SK-N-SH (cell line): ENCODE measurements at regions not wholly inside any gene's neighbourhood (a gene's known extent, or its start where the extent isn't known, plus 50 kb on each side); places are given as distances from the start of the nearest gene placed in this dataset.

Experiments
- CTCF ChIA-PET: fragments of 300-600, 350-600 bp; formaldehyde crosslinking; extraction: SDS; loops from one replicate; lab custom pipeline; 2021; lab: Yijun Ruan, JAX
- POLR2A ChIA-PET: fragments of 350-600 bp; sonication (Branson Sonifier 250); formaldehyde crosslinking; extraction: SDS; loops from one replicate; lab custom pipeline; 2020; ENCODE audit warnings: antibody characterized with exemption, inconsistent platforms; lab: Yijun Ruan, JAX
- DNase-seq: peaks from one replicate; pipeline ENCODE4 v3.0.0; 2012
- H2AFZ ChIP-seq: fragments of 200-600 bp; sonication (generic); 2 replicates; pipeline ENCODE4 v1.8.1; 2016; ENCODE audit warnings: antibody characterized with exemption, mild to moderate bottlenecking, low read depth
- H3F3A ChIP-seq: fragments of 200-600 bp; sonication (generic); replicated peaks from 2 replicates; pipeline ENCODE3; 2016; ENCODE audit warnings: antibody characterized with exemption, mild to moderate bottlenecking; ENCODE audit not compliant: insufficient read depth
- H3K27ac ChIP-seq, 2 experiments: fragments of 200-500 bp in 1 of 2; fragments of 200-600 bp in 1 of 2; sonication (Bioruptor generic) in 1 of 2; sonication (generic), shearing (Covaris generic) in 1 of 2; 2 replicates each; pipeline versions ENCODE4 v1.5.1 to v1.6.1; 2014 to 2016; ENCODE audit warnings: low read depth in 2 of 2, inconsistent platforms in 1 of 2, low read length in 1 of 2, mild to moderate bottlenecking in 1 of 2, mixed read lengths in 1 of 2
- H3K27me3 ChIP-seq: fragments of 200-600 bp; sonication (generic), shearing (Covaris generic); 2 replicates; pipeline ENCODE4 v1.6.1; 2016; ENCODE audit warnings: mixed run types; ENCODE audit not compliant: insufficient read depth
- H3K36me3 ChIP-seq, 2 experiments: fragments of 200-500 bp in 1 of 2; fragments of 200-600 bp in 1 of 2; sonication (Bioruptor generic) in 1 of 2; sonication (generic) in 1 of 2; replicated peaks in 1 of 2; 2 replicates each; pipeline versions ENCODE3 to v1.5.1; 2014 to 2016; ENCODE audit warnings: low read length in 1 of 2, mild to moderate bottlenecking in 1 of 2; ENCODE audit not compliant: insufficient read depth in 2 of 2, control insufficient read depth in 1 of 2
- H3K4me1 ChIP-seq, 2 experiments: fragments of 200-500 bp in 1 of 2; fragments of 200-600 bp in 1 of 2; sonication (Bioruptor generic) in 1 of 2; sonication (generic), shearing (Covaris generic) in 1 of 2; 2 replicates each; pipeline versions ENCODE4 v1.5.1 to v1.6.1; 2014 to 2016; ENCODE audit warnings: low read depth in 1 of 2, low read length in 1 of 2, mixed run types in 1 of 2; ENCODE audit not compliant: insufficient read depth in 2 of 2, control insufficient read depth in 1 of 2
- H3K4me2 ChIP-seq: fragments of 200-600 bp; sonication (generic), shearing (Covaris generic); 2 replicates; pipeline ENCODE4 v1.6.1; 2017; ENCODE audit warnings: mixed run types
- H3K4me3 ChIP-seq, 2 experiments: fragments of 200-500 bp in 1 of 2; fragments of 200-600 bp in 1 of 2; sonication (Bioruptor generic) in 1 of 2; sonication (generic), shearing (Covaris generic) in 1 of 2; 2 replicates each; pipeline versions ENCODE4 v1.5.1 to v1.8.1; 2014 to 2016; ENCODE audit warnings: low read depth in 2 of 2, inconsistent platforms in 1 of 2, low read length in 1 of 2, mild to moderate bottlenecking in 1 of 2, mixed read lengths in 1 of 2, moderate library complexity in 1 of 2
- H3K79me2 ChIP-seq: fragments of 200-600 bp; sonication (generic); 2 replicates; pipeline ENCODE4 v1.8.1; 2017; ENCODE audit warnings: mild to moderate bottlenecking; ENCODE audit not compliant: insufficient read depth
- H3K9ac ChIP-seq: fragments of 200-600 bp; sonication (generic); 2 replicates; pipeline ENCODE4 v1.6.1; 2017; ENCODE audit warnings: mixed run types
- H3K9me2 ChIP-seq: fragments of 200-600 bp; sonication (generic); 2 replicates; pipeline ENCODE4 v1.6.1; 2017; ENCODE audit warnings: mixed run types
- H3K9me3 ChIP-seq: fragments of 200-600 bp; sonication (generic); 2 replicates; pipeline ENCODE4 v1.6.1; 2017; ENCODE audit warnings: mixed run types, mild to moderate bottlenecking, moderate library complexity
- H4K20me1 ChIP-seq: fragments of 200-600 bp; sonication (generic); 2 replicates; pipeline ENCODE4 v1.6.1; 2017; ENCODE audit warnings: mild to moderate bottlenecking, mixed run types; ENCODE audit not compliant: insufficient read depth
- CHD2 ChIP-seq: fragments of 150-350 bp; IDR thresholded peaks from 2 replicates; pipeline ENCODE4 v1.6.1; 2018; ENCODE audit warnings: low read length; ENCODE audit not compliant: partially characterized antibody
- FOSL2 ChIP-seq: IDR thresholded peaks from 2 replicates; pipeline ENCODE4 v1.4.0; 2012; ENCODE audit warnings: low read depth, mild to moderate bottlenecking, moderate library complexity, borderline replicate concordance
- FOXJ3 ChIP-seq: sonication (generic); formaldehyde crosslinking; IDR thresholded peaks from 2 replicates; pipeline ENCODE4 v1.5.1; 2020; ENCODE audit warnings: mild to moderate bottlenecking, missing genetic modification reagents
- FOXM1 ChIP-seq: IDR thresholded peaks from 2 replicates; pipeline ENCODE4 v1.4.0; 2012; ENCODE audit warnings: low read depth, mild to moderate bottlenecking
- GABPA ChIP-seq: IDR thresholded peaks from 2 replicates; pipeline ENCODE4 v1.4.0; 2012; ENCODE audit warnings: low read depth, mild to moderate bottlenecking
- JUND ChIP-seq: IDR thresholded peaks from 2 replicates; pipeline ENCODE4 v1.4.0; 2012
- MEF2A ChIP-seq: IDR thresholded peaks from 2 replicates; pipeline ENCODE4 v1.4.0; 2012; ENCODE audit warnings: low read depth, borderline replicate concordance
- NFIC ChIP-seq: IDR thresholded peaks from 2 replicates; pipeline ENCODE4 v1.4.0; 2012; ENCODE audit warnings: borderline replicate concordance
- RFX5 ChIP-seq: IDR thresholded peaks from 2 replicates; pipeline ENCODE4 v1.6.1; 2012; ENCODE audit warnings: mild to moderate bottlenecking, improper control_type of control experiment, low read length
- RXRA ChIP-seq: IDR thresholded peaks from 2 replicates; pipeline ENCODE4 v1.4.0; 2012; ENCODE audit warnings: low read depth, mild to moderate bottlenecking, borderline replicate concordance
- SIN3A ChIP-seq: IDR thresholded peaks from 2 replicates; pipeline ENCODE4 v1.6.1; 2012; ENCODE audit warnings: low read depth, mild to moderate bottlenecking, low read length, moderate library complexity, borderline replicate concordance
- YY1 ChIP-seq: IDR thresholded peaks from 2 replicates; pipeline ENCODE4 v1.4.0; 2012; ENCODE audit warnings: low read depth, mild to moderate bottlenecking
- WGBS: methylation state at CpG from one replicate; pipeline ENCODE4 v1.1.6; 2017; ENCODE audit warnings: low lambda C conversion rate; 5-methylcytosine and 5-hydroxymethylcytosine counted together
- TF ChIP-seq, protein P1 (sequence below): fragments of 150-350 bp; IDR thresholded peaks from 2 replicates; pipeline ENCODE4 v1.6.1; 2017; ENCODE audit warnings: antibody characterized with exemption, low read length, low read depth, borderline replicate concordance
- TF ChIP-seq, protein P2 (sequence below): fragments of 200-600 bp; sonication (generic); IDR thresholded peaks from 2 replicates; pipeline ENCODE4 v1.6.1; 2017; ENCODE audit warnings: antibody characterized with exemption, mild to moderate bottlenecking, moderate library complexity
- TF ChIP-seq, protein P3 (sequence below): fragments of 150-350 bp; IDR thresholded peaks from 2 replicates; pipeline ENCODE4 v1.6.1; 2016; ENCODE audit warnings: mild to moderate bottlenecking, low read depth, low read length

DNA sequence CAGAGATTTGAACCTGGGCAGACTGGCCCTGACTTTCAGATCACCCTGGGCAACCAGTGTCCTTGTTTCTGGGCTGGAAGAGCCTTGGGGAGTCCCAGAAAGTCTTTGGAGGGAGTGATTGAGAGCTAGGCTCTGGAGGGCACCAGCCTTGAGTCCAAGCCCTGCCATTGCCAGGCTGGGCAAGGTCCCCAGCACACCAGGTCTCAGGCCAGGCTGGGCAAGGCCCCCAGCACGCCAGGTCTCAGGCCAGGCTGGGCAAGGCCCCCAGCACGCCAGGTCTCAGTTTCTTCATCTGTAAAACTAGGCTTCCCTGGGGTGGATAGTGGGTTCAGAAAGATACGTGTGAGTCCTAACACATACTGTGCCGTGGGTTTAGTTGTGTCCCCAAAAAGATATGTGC is 135.0 kb downstream of the IRF8 start:
- Histone ChIP-seq H3K4me2 (no peak overlapping the region), H3K4me1 (no peaks in the 10 kb centered on the region), H3K36me3 (no peaks in the 10 kb centered on the region), H3K4me3 (no peak overlapping the region), H3K9me3 (no peaks in the 10 kb centered on the region), H4K20me1 (no peaks in the 10 kb centered on the region)
- DNase-seq, result no peak
- WGBS, result 7% methylated on average over 3 of the region's 4 CpGs
- TF ChIP-seq YY1 (no peak), CHD2 (no peak), RXRA (no peak), FOSL2 (no peak), GABPA (no peak), FOXM1 (no peak), NFIC (no peak), SIN3A (no peak), JUND (no peak), FOXJ3 (CRISPR knock-in tag) (no peak), RFX5 (no peak)
- TF ChIP-seq, protein P1, sequence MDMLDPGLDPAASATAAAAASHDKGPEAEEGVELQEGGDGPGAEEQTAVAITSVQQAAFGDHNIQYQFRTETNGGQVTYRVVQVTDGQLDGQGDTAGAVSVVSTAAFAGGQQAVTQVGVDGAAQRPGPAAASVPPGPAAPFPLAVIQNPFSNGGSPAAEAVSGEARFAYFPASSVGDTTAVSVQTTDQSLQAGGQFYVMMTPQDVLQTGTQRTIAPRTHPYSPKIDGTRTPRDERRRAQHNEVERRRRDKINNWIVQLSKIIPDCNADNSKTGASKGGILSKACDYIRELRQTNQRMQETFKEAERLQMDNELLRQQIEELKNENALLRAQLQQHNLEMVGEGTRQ, result no peak
- TF ChIP-seq, protein P2, sequence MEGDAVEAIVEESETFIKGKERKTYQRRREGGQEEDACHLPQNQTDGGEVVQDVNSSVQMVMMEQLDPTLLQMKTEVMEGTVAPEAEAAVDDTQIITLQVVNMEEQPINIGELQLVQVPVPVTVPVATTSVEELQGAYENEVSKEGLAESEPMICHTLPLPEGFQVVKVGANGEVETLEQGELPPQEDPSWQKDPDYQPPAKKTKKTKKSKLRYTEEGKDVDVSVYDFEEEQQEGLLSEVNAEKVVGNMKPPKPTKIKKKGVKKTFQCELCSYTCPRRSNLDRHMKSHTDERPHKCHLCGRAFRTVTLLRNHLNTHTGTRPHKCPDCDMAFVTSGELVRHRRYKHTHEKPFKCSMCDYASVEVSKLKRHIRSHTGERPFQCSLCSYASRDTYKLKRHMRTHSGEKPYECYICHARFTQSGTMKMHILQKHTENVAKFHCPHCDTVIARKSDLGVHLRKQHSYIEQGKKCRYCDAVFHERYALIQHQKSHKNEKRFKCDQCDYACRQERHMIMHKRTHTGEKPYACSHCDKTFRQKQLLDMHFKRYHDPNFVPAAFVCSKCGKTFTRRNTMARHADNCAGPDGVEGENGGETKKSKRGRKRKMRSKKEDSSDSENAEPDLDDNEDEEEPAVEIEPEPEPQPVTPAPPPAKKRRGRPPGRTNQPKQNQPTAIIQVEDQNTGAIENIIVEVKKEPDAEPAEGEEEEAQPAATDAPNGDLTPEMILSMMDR, result no peak
- TF ChIP-seq, protein P3, sequence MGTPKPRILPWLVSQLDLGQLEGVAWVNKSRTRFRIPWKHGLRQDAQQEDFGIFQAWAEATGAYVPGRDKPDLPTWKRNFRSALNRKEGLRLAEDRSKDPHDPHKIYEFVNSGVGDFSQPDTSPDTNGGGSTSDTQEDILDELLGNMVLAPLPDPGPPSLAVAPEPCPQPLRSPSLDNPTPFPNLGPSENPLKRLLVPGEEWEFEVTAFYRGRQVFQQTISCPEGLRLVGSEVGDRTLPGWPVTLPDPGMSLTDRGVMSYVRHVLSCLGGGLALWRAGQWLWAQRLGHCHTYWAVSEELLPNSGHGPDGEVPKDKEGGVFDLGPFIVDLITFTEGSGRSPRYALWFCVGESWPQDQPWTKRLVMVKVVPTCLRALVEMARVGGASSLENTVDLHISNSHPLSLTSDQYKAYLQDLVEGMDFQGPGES, result no peak
- TF ChIP-seq, all 33 proteins: peak for 0
- H3K27me3 ChIP-seq, result peaks cover 70% of the 10 kb centered on the region
- H3K27ac ChIP-seq, result no peak overlapping the region
- no peaks in the 10 kb centered on the region for H3K9me2 ChIP-seq
- H3F3A ChIP-seq, result no peaks in the 10 kb centered on the region
- ChIA-PET CTCF (no interaction called here), POLR2A (no interaction called here)
- no peak overlapping the region for H2AFZ ChIP-seq
- H3K9ac ChIP-seq, result no peak overlapping the region
- H3K79me2 ChIP-seq, result no peaks in the 10 kb centered on the region

DNA sequence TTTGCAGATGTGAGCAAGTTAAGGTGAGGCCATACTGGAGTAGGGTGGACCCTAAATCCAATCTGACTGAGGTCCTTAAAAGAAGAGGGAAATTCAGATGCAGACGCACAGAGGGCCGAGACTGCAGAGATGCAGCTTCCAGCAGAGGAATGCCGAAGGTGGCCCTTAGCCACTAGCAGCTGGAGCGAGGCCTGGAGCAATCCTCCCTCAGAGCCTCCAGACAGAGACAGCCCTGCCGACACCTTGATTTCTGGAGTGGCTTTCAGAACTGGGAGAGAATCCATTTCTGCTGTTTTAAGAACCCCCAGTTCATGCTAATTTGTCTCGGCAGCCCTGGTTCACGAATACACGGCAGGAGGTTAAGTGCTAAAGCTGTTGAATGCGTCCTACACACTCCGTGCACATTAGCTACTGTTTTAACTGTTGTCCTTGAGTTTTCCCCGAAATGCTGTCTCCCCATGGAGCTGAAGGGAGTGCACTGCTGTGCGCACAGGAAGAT is 135.5 kb downstream of the IRF8 start:
- no peak for DNase-seq
- Histone ChIP-seq H3K9me3 (no peaks in the 10 kb centered on the region), H3F3A (no peaks in the 10 kb centered on the region), H3K36me3 (no peaks in the 10 kb centered on the region), H3K27ac (no peak overlapping the region), H3K9me2 (no peaks in the 10 kb centered on the region), H2AFZ (no peak overlapping the region), H3K4me2 (no peak overlapping the region), H3K4me1 (no peaks in the 10 kb centered on the region), H3K4me3 (no peak overlapping the region), H4K20me1 (no peaks in the 10 kb centered on the region), H3K27me3 (peaks cover 70% of the 10 kb centered on the region), H3K9ac (no peak overlapping the region), H3K79me2 (no peaks in the 10 kb centered on the region)
- TF ChIP-seq MEF2A, result no peak
- no peak for TF ChIP-seq YY1
- POLR2A ChIA-PET, result no interaction called here
- 9% methylated on average over 9 of the region's 12 CpGs for WGBS
- CTCF ChIA-PET, result interaction anchor here (0.9 kb wide), 2 partner anchors 19 to 213 kb away, joined by 3 to 5 read pairs; no protein-coding TSS in a partner anchor
